Gastrocnemius medialis (tissue), 4 donors: ENCODE measurements at regions not wholly inside any gene's neighbourhood (a gene's known extent, or its start where the extent isn't known, plus 50 kb on each side); places are given as distances from the start of the nearest gene placed in this dataset.

ENCODE experiments used
- CTCF ChIP-seq, 5 experiments: fragments of 450-650 bp in 3 of 5; fragments of 200-600 bp in 2 of 5; sonication (generic) in 2 of 5; IDR thresholded peaks in 4 of 5; conservative IDR thresholded peaks in 1 of 5; 1 replicate in 4 of 5; 2 replicates in 1 of 5; pipeline ENCODE4 v1.5.1; 2016 to 2019; ENCODE audit warnings: antibody characterized with exemption in 5 of 5, mild to moderate bottlenecking in 3 of 5, moderate library complexity in 3 of 5
- POLR2A ChIP-seq, 2 donors: fragments of 450-650 bp; IDR thresholded peaks; one replicate each; pipeline ENCODE4 v1.6.1; 2017; ENCODE audit warnings: antibody characterized with exemption in 2 of 2, mild to moderate bottlenecking in 2 of 2, moderate library complexity in 2 of 2

GRCh38 chr12:28618171-28618570 lies 427.9 kb downstream of the CCDC91 start:
- TF ChIP-seq POLR2A (IDR thresholded peaks at IDR 0.05) = no peak
- TF ChIP-seq CTCF (IDR thresholded peaks at IDR 0.05 in 4 of 5, conservative IDR thresholded peaks at IDR 0.05 in 1 of 5) = no peak
